ENCODE measurements at regions not wholly inside any gene's neighbourhood (a gene's known extent, or its start where the extent isn't known, plus 50 kb on each side); places are given as distances from the start of the nearest gene placed in this dataset.

- no peak for TF ChIP-seq CHD2 (IDR thresholded peaks at IDR 0.05; ENCODE audit: low read length, partially characterized antibody)
- TF ChIP-seq CEBPB (IDR thresholded peaks at IDR 0.05): no peak
- TF ChIP-seq HMGXB4 (CRISPR knock-in tag; IDR thresholded peaks at IDR 0.05; ENCODE audit: borderline replicate concordance): no peak
- TF ChIP-seq JUNB (IDR thresholded peaks at IDR 0.05): no peak
- no peak for TF ChIP-seq REST (IDR thresholded peaks at IDR 0.05)
- no peak for TF ChIP-seq POLR2A (IDR thresholded peaks at IDR 0.05; ENCODE audit: low read length)
- TF ChIP-seq CTCF (IDR thresholded peaks at IDR 0.05): no peak
- TF ChIP-seq ZC3H11A (IDR thresholded peaks at IDR 0.05): no peak
Observed at GRCh38 chr5:96134886-96135285, 173.2 kb upstream of the ELL2 start.

Measured in A549 (cell line).